Parathyroid adenoma (tissue), 2 donors: ENCODE measurements at regions not wholly inside any gene's neighbourhood (a gene's known extent, or its start where the extent isn't known, plus 50 kb on each side); places are given as distances from the start of the nearest gene placed in this dataset.
"Not testable (repeated sequence)": the region's sequence is repeated elsewhere in the genome, so short reads cannot be mapped to it uniquely, and the experiment has no call there.

ENCODE experiments used
- H2AFZ ChIP-seq: fragments of 300-600 bp; sonication (generic); one replicate; pipeline ENCODE4 v1.7.0; 2017; ENCODE audit warnings: antibody characterized with exemption, mild to moderate bottlenecking
- H3K27ac ChIP-seq: fragments of 300-600 bp; sonication (generic); one replicate; pipeline ENCODE4 v1.7.0; 2017
- H3K27me3 ChIP-seq: fragments of 300-600 bp; sonication (generic); one replicate; pipeline ENCODE4 v1.7.0; 2017; ENCODE audit warnings: low read length; ENCODE audit not compliant: control insufficient read depth, insufficient read depth
- H3K36me3 ChIP-seq: fragments of 300-600 bp; sonication (generic); one replicate; pipeline ENCODE4 v1.7.0; 2017; ENCODE audit warnings: low read length; ENCODE audit not compliant: control insufficient read depth, insufficient read depth
- H3K4me1 ChIP-seq: fragments of 300-600 bp; sonication (generic); one replicate; pipeline ENCODE4 v1.7.0; 2017; ENCODE audit warnings: control low read depth
- H3K4me2 ChIP-seq: fragments of 300-600 bp; sonication (generic); one replicate; pipeline ENCODE4 v1.7.0; 2017; ENCODE audit warnings: low read length
- H3K4me3 ChIP-seq: fragments of 300-600 bp; sonication (generic); one replicate; pipeline ENCODE4 v1.7.0; 2017; ENCODE audit warnings: low read depth, low read length
- H3K79me2 ChIP-seq: fragments of 300-600 bp; sonication (generic); one replicate; pipeline ENCODE4 v1.7.0; 2017; ENCODE audit warnings: control low read depth
- H3K9ac ChIP-seq: fragments of 300-600 bp; sonication (generic); one replicate; pipeline ENCODE4 v1.7.0; 2017; ENCODE audit warnings: mild to moderate bottlenecking
- H3K9me3 ChIP-seq: fragments of 300-600 bp; sonication (generic); one replicate; pipeline ENCODE4 v1.7.0; 2017; ENCODE audit warnings: low read length; ENCODE audit not compliant: control insufficient read depth
- TF ChIP-seq, protein P1 (sequence below): fragments of 300-600 bp; sonication (generic); IDR thresholded peaks from one replicate; pipeline ENCODE4 v1.7.0; 2017; ENCODE audit warnings: antibody characterized with exemption, mild to moderate bottlenecking
- donor health status: primary hyperparathyroidism.

DNA sequence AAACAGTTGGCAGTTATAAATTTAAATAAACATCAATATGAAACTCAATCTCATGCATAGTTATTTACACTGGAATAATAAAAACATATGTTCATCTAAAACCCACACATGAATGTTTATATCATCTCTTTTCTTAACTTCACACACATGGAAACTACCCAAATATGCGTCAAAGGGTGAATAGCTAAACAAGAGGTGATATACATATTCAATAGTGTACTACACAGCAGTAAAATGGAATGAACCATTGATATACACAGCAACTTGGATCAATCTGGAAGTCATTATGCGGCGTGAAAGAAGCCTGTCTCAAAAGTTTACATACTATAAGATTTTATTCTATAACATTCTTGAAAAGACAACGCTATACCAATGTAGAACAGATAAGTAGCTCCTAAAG is 282.5 kb upstream of the POM121L12 start:
- H3K27ac ChIP-seq, result no peak overlapping the region
- H3K36me3 ChIP-seq, result no peaks in the 10 kb centered on the region
- no peak overlapping the region for H3K4me3 ChIP-seq
- H3K27me3 ChIP-seq, result no peaks in the 10 kb centered on the region
- no peak overlapping the region for H2AFZ ChIP-seq
- TF ChIP-seq, protein P1, sequence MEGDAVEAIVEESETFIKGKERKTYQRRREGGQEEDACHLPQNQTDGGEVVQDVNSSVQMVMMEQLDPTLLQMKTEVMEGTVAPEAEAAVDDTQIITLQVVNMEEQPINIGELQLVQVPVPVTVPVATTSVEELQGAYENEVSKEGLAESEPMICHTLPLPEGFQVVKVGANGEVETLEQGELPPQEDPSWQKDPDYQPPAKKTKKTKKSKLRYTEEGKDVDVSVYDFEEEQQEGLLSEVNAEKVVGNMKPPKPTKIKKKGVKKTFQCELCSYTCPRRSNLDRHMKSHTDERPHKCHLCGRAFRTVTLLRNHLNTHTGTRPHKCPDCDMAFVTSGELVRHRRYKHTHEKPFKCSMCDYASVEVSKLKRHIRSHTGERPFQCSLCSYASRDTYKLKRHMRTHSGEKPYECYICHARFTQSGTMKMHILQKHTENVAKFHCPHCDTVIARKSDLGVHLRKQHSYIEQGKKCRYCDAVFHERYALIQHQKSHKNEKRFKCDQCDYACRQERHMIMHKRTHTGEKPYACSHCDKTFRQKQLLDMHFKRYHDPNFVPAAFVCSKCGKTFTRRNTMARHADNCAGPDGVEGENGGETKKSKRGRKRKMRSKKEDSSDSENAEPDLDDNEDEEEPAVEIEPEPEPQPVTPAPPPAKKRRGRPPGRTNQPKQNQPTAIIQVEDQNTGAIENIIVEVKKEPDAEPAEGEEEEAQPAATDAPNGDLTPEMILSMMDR, result no peak
- no peaks in the 10 kb centered on the region for H3K79me2 ChIP-seq
- H3K9ac ChIP-seq, result no peak overlapping the region
- H3K9me3 ChIP-seq, result no peaks in the 10 kb centered on the region
- H3K4me2 ChIP-seq, result no peak overlapping the region
- no peaks in the 10 kb centered on the region for H3K4me1 ChIP-seq

DNA sequence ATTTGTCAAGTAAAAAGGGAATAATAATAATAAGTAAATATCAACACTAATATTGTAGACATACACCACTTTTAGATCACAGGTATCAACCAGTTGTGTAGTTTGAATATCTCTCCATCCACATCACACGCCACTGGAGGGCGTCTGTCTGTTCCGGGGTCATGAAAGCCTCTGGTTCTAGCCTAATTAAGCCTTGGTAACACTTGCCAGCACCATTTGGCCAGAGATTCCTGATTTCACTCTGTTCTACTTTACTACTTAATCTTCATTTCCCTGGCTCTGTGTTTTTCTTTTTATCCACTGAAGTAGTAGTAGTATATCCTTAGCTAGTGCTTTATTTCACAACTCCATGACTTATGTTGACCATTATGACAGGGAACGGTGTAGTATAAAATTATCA is 285.6 kb upstream of the POM121L12 start:
- no peak overlapping the region for H3K27ac ChIP-seq
- no peaks in the 10 kb centered on the region for H3K9me3 ChIP-seq
- H2AFZ ChIP-seq, result no peak overlapping the region
- H3K4me2 ChIP-seq, result no peak overlapping the region
- H3K4me1 ChIP-seq, result no peaks in the 10 kb centered on the region
- no peaks in the 10 kb centered on the region for H3K79me2 ChIP-seq
- H3K4me3 ChIP-seq, result no peak overlapping the region
- no peaks in the 10 kb centered on the region for H3K36me3 ChIP-seq
- TF ChIP-seq, protein P1, result no peak
- no peak overlapping the region for H3K9ac ChIP-seq
- no peaks in the 10 kb centered on the region for H3K27me3 ChIP-seq

DNA sequence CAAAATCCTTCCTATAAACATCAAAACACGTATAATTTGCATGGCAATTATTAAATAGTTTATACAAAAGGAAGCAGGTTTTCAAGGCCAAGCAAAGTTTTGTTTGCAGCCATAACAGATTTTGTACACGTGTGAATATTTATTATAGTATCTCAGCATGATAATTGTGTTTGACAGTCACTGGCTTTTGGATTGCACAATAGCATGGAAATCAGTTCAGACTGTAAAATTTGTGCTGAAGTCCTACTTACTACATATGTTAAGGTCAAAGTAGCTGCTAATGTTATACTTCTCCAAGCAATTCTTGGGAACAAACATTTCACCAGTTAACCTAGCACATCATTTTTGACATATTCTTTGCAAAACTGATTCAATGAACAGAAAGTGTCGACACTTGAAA is 287.6 kb upstream of the POM121L12 start:
- Histone ChIP-seq H3K27ac (no peak overlapping the region), H3K27me3 (no peaks in the 10 kb centered on the region), H3K4me1 (no peaks in the 10 kb centered on the region), H2AFZ (no peak overlapping the region), H3K9ac (no peak overlapping the region), H3K79me2 (no peaks in the 10 kb centered on the region), H3K36me3 (no peaks in the 10 kb centered on the region), H3K4me3 (no peak overlapping the region), H3K4me2 (no peak overlapping the region), H3K9me3 (no peaks in the 10 kb centered on the region)
- TF ChIP-seq, protein P1, result no peak

DNA sequence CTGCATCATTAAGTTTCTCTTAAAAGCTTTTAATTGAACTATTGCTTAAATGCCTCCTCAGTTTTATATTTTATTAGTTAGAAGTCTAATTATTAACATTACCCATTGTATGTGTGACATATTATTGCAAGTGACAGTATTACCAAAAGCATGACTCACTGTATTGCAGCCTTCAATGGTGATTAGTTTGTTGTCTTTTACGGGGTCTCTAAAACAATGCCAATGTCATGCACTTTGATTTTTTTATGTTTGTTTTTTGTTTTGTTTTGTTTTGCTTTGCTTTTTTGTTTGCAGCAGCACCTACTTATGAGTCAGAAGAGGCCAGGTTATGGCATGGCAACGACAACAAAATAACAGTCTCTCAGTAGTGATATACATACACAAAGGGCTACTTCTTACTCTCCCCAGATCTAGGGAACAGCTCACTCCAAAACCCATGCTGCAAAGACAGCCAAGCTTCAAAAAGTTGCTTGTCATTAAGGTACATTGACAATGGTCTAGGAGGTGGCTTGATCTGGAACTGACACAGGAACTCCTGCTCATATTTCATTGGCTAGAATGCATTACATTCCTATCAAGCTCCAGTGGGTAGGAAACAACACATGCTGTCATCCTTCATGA is 293.7 kb upstream of the POM121L12 start:
- Histone ChIP-seq H3K4me1 (no peaks in the 10 kb centered on the region), H3K79me2 (no peaks in the 10 kb centered on the region), H3K9ac (no peak overlapping the region), H3K27ac (no peak overlapping the region), H3K36me3 (no peaks in the 10 kb centered on the region), H3K27me3 (no peaks in the 10 kb centered on the region), H3K9me3 (no peaks in the 10 kb centered on the region), H3K4me3 (no peak overlapping the region), H3K4me2 (no peak overlapping the region), H2AFZ (no peak overlapping the region)
- TF ChIP-seq, protein P1, result no peak

DNA sequence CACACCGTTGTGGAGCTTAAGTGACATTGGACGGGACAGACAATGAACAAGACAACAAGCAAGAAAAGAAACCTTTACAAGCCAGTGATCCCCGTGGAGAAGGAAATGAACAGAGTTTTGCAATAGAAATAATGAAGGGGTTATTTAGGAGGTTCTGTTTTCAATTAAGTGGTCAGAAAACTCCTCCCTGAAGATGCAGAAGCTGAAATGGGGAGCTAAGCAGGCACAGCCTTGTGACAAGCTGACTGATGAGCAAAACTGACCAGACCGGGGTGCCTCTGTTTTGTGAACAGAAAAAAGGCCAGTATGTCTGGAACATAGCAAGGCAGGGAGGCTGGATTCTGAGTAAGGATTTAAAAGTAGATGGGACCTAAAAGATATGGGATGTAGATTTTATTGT is 299.8 kb upstream of the POM121L12 start:
- H3K9me3 ChIP-seq, result no peaks in the 10 kb centered on the region
- H3K4me3 ChIP-seq, result no peak overlapping the region
- H3K4me1 ChIP-seq, result no peaks in the 10 kb centered on the region
- no peaks in the 10 kb centered on the region for H3K36me3 ChIP-seq
- H3K79me2 ChIP-seq, result no peaks in the 10 kb centered on the region
- no peak overlapping the region for H3K27ac ChIP-seq
- no peak overlapping the region for H3K4me2 ChIP-seq
- H3K9ac ChIP-seq, result no peak overlapping the region
- H2AFZ ChIP-seq, result no peak overlapping the region
- no peaks in the 10 kb centered on the region for H3K27me3 ChIP-seq
- TF ChIP-seq, protein P1, result no peak

DNA sequence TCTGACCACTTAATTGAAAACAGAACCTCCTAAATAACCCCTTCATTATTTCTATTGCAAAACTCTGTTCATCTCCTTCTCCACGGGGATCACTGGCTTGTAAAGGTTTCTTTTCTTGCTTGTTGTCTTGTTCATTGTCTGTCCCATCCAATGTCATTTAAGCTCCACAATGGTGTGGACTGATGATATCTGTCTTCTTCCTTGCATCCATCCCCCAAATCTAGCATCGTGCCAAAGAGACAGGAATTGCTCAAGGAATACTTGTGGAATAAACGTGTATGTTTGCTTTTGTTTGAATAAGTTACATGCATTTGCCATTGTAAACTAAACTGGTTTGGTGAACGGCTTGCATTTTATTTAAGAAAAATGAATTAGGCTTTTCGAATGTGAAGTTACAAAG is 306.8 kb upstream of the POM121L12 start:
- not testable (repeated sequence) for H3K4me1 ChIP-seq, H3K4me2 ChIP-seq

More for the DNA sequence above, 306.8 kb upstream of the POM121L12 start:
- H3K9me3 ChIP-seq, H3K36me3 ChIP-seq, H3K27ac ChIP-seq, H3K27me3 ChIP-seq, H3K79me2 ChIP-seq, H2AFZ ChIP-seq, H3K9ac ChIP-seq, H3K4me3 ChIP-seq: not testable (repeated sequence)
